Hematopoietic multipotent progenitor cell treated with erythropoietin and hydrocortisone succinate and interleukin-3 and kit ligand, for 15 days (in vitro differentiated cells): ENCODE measurements at regions not wholly inside any gene's neighbourhood (a gene's known extent, or its start where the extent isn't known, plus 50 kb on each side); places are given as distances from the start of the nearest gene placed in this dataset.

ENCODE experiments used
- DNase-seq: peaks from one replicate; pipeline ENCODE4 v3.0.0-alpha.2; 2015; ENCODE audit warnings: low spot score

GRCh38 chr19:31560086-31561060 is 211.1 kb upstream of the TSHZ3 start:
- no peak for DNase-seq

GRCh38 chr19:31562966-31563612 is 213.9 kb upstream of the TSHZ3 start:
- no peak for DNase-seq

GRCh38 chr19:31567776-31568175 is 218.5 kb upstream of the TSHZ3 start:
- no peak for DNase-seq

- DNase-seq = no peak
Observed at GRCh38 chr19:31568724-31569123, 219.5 kb upstream of the TSHZ3 start.

- no peak for DNase-seq
Observed at GRCh38 chr19:31570718-31571117, 221.5 kb upstream of the TSHZ3 start.

GRCh38 chr19:31572102-31572975 is 223.1 kb upstream of the TSHZ3 start:
- DNase-seq = no peak

GRCh38 chr19:31572976-31573298 is 223.7 kb upstream of the TSHZ3 start:
- DNase-seq = no peak

- no peak for DNase-seq
Observed at GRCh38 chr19:31574251-31574973, 225.2 kb upstream of the TSHZ3 start.

- DNase-seq = no peak
Observed at GRCh38 chr19:31575846-31576335, 226.7 kb upstream of the TSHZ3 start.

- no peak for DNase-seq
Observed at GRCh38 chr19:31578326-31578725, 229.1 kb upstream of the TSHZ3 start.

GRCh38 chr19:31583148-31583547 is 233.9 kb upstream of the TSHZ3 start:
- DNase-seq = no peak

- DNase-seq = no peak
Observed at GRCh38 chr19:31586282-31586681, 237.0 kb upstream of the TSHZ3 start.

GRCh38 chr19:31589109-31589508 is 239.9 kb upstream of the TSHZ3 start:
- no peak for DNase-seq

- no peak for DNase-seq
Observed at GRCh38 chr19:31591258-31591657, 242.0 kb upstream of the TSHZ3 start.

- DNase-seq = no peak
Observed at GRCh38 chr19:31592456-31592855, 243.2 kb upstream of the TSHZ3 start.

- DNase-seq = no peak
Observed at GRCh38 chr19:31594701-31595100, 245.5 kb upstream of the TSHZ3 start.

- DNase-seq = no peak
Observed at GRCh38 chr19:31595521-31595920, 246.3 kb upstream of the TSHZ3 start.

GRCh38 chr19:31596751-31597150 is 247.5 kb upstream of the TSHZ3 start:
- no peak for DNase-seq

GRCh38 chr19:31597616-31598015 is 248.4 kb upstream of the TSHZ3 start:
- no peak for DNase-seq

GRCh38 chr19:31598730-31599238 is 249.5 kb upstream of the TSHZ3 start:
- DNase-seq = no peak

- no peak for DNase-seq
Observed at GRCh38 chr19:31600731-31601295, 251.6 kb upstream of the TSHZ3 start.
